Astrocyte (in vitro differentiated cells and primary cell): ENCODE measurements at regions not wholly inside any gene's neighbourhood (a gene's known extent, or its start where the extent isn't known, plus 50 kb on each side); places are given as distances from the start of the nearest gene placed in this dataset.
A peak's percentile ranks its signal among the peaks of the same experiment; 100 is the strongest.
"Not testable (repeated sequence)": the region's sequence is repeated elsewhere in the genome, so short reads cannot be mapped to it uniquely, and the experiment has no call there.

Experiments used
- DNase-seq: peaks from one replicate; pipeline ENCODE4 v3.0.0-alpha.2; 2010; ENCODE audit warnings: low read depth
- FAIRE-seq: peaks from 2 replicates; lab custom pipeline; 2011; peaks lifted over from hg19 to GRCh38; lab: Jason Lieb, UNC
- H2AFZ ChIP-seq: 2 replicates; pipeline ENCODE4 v1.6.0; 2012; ENCODE audit warnings: low read depth, low read length, inconsistent platforms
- H3K27ac ChIP-seq: 2 replicates; pipeline ENCODE4 v1.5.1; 2011; ENCODE audit warnings: low read depth, low read length, inconsistent platforms
- H3K27me3 ChIP-seq: 2 replicates; pipeline ENCODE4 v1.6.0; 2011; ENCODE audit warnings: low read length, inconsistent platforms; ENCODE audit not compliant: insufficient read depth
- H3K36me3 ChIP-seq: 2 replicates; pipeline ENCODE4 v1.5.1; 2011; ENCODE audit warnings: low read length, inconsistent platforms; ENCODE audit not compliant: insufficient read depth
- H3K4me1 ChIP-seq: 2 replicates; pipeline ENCODE4 v1.5.1; 2011; ENCODE audit warnings: low read length, inconsistent platforms; ENCODE audit not compliant: insufficient read depth
- H3K4me2 ChIP-seq: 2 replicates; pipeline ENCODE4 v1.6.0; 2012; ENCODE audit warnings: low read length, inconsistent platforms
- H3K4me3 ChIP-seq: 2 replicates; pipeline ENCODE4 v1.5.1; 2011; ENCODE audit warnings: low read depth, mild to moderate bottlenecking, low read length, inconsistent platforms; ENCODE audit not compliant: insufficient read depth
- H3K79me2 ChIP-seq: 2 replicates; pipeline ENCODE4 v1.6.0; 2012; ENCODE audit warnings: mild to moderate bottlenecking, low read length, inconsistent platforms; ENCODE audit not compliant: insufficient read depth
- H3K9ac ChIP-seq: 2 replicates; pipeline ENCODE4 v1.6.0; 2012; ENCODE audit warnings: mild to moderate bottlenecking, low read length, inconsistent platforms
- H3K9me3 ChIP-seq: 2 replicates; pipeline ENCODE4 v1.5.1; 2012; ENCODE audit warnings: low read depth, mild to moderate bottlenecking, low read length, inconsistent platforms; ENCODE audit not compliant: insufficient read depth
- H4K20me1 ChIP-seq: 2 replicates; pipeline ENCODE4 v1.6.0; 2012; ENCODE audit warnings: low read length, inconsistent platforms; ENCODE audit not compliant: insufficient read depth
- H3K27ac Mint-ChIP-seq: one replicate; pipeline ENCODE4 v1.8.0; 2021; ENCODE audit warnings: mild to moderate bottlenecking, mixed read lengths; ENCODE audit not compliant: unreplicated experiment
- H3K27me3 Mint-ChIP-seq: one replicate; pipeline ENCODE4 v1.8.0; 2021; ENCODE audit warnings: low read depth, mixed read lengths; ENCODE audit not compliant: unreplicated experiment
- H3K36me3 Mint-ChIP-seq: one replicate; pipeline ENCODE4 v1.8.0; 2021; ENCODE audit warnings: low read depth, mixed read lengths; ENCODE audit not compliant: unreplicated experiment
- H3K4me1 Mint-ChIP-seq: one replicate; pipeline ENCODE4 v1.8.0; 2021; ENCODE audit warnings: low read depth, mixed read lengths; ENCODE audit not compliant: unreplicated experiment
- H3K4me3 Mint-ChIP-seq: one replicate; pipeline ENCODE4 v1.8.0; 2021; ENCODE audit warnings: mild to moderate bottlenecking, moderate library complexity, mixed read lengths; ENCODE audit not compliant: unreplicated experiment
- H3K9me3 Mint-ChIP-seq: one replicate; pipeline ENCODE4 v1.8.0; 2021; ENCODE audit warnings: mild to moderate bottlenecking, mixed read lengths; ENCODE audit not compliant: unreplicated experiment
- CTCF ChIP-seq: IDR thresholded peaks from 2 replicates; pipeline ENCODE4 v1.5.1; 2011; ENCODE audit warnings: low read depth, mild to moderate bottlenecking, inconsistent platforms, low read length, moderate library complexity; ENCODE audit not compliant: insufficient read depth
- EZH2 ChIP-seq: IDR thresholded peaks from 2 replicates; pipeline ENCODE4 v1.6.1; 2012; ENCODE audit warnings: mild to moderate bottlenecking, low read length, inconsistent platforms; ENCODE audit not compliant: insufficient read depth

DNA sequence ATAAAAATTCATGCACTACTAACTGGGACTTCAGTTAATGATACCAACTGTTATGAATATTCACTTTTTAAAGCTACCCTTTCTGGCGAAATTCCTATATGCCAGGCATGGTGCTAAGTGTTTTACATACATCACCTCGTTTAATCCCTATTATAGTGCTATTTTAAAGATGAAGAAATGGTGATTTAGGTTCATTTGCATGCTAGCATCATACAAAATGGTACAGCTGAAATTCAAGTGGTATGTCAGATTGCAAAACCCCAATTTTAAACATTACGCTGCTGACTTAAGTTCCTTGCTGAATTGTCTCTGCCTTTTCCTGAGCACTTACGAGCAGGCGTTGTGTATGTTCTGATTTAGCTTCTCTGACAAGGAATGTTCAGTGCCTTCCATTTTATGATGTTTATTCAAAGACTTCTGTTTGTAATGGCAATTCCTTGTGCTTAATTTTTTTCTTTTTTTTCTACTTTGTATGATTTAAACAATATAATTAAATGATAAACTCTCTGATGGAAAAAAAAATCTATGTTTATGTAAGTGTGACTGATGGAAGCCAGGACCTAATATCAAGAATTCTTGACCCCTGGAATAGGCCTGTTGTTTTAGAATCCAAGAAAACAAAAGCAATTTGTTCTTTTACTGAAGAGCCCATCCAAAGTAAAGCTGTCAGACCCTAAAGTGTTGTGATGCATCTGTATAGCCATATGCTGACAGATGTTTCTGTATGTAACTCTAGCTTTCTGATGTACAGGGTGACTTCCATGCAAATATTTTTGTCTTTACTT lies 148.1 kb downstream of the PCDH7 start:
- DNase-seq = no peak
- no peak overlapping the region for H3K9ac ChIP-seq
- no peaks in the 10 kb centered on the region for H3K27me3 ChIP-seq
- no peak overlapping the region for H3K4me2 ChIP-seq
- no peak overlapping the region for H3K27ac ChIP-seq
- H3K4me1 ChIP-seq = peaks cover 20% of the 10 kb centered on the region
- H3K4me1 Mint-ChIP-seq = peaks cover 22% of the 10 kb centered on the region
- H4K20me1 ChIP-seq = no peaks in the 10 kb centered on the region
- no peaks in the 10 kb centered on the region for H3K27me3 Mint-ChIP-seq
- no peak for FAIRE-seq
- H3K4me3 Mint-ChIP-seq = no peak overlapping the region
- H3K36me3 ChIP-seq = no peaks in the 10 kb centered on the region
- H3K4me3 ChIP-seq = no peak overlapping the region
- peaks cover 1% of the 10 kb centered on the region for H3K36me3 Mint-ChIP-seq
- no peaks in the 10 kb centered on the region for H3K79me2 ChIP-seq
- H3K9me3 ChIP-seq = no peaks in the 10 kb centered on the region
- no peak overlapping the region for H3K27ac Mint-ChIP-seq
- TF ChIP-seq EZH2 (no peak), CTCF (no peak)
- no peaks in the 10 kb centered on the region for H3K9me3 Mint-ChIP-seq
- no peak overlapping the region for H2AFZ ChIP-seq

DNA sequence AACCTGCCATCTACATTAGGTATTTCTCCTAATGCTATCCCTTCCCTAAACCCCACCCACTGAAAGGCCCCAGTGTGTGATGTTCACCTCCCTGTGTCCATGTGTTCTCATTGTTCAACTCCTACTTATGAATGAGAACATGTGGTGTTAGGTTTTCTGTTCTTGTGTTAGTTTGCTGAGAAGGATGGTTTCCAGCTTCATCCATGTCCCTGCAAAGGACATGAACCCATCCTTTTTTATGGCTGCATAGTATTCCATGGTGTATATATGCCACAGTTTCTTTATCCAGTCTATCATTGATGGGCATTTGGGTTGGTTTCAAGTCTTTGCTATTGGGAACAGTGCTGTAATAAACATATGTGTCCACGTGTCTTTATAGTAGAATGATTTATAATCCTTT lies 149.2 kb downstream of the PCDH7 start:
- not testable (repeated sequence) for H3K36me3 ChIP-seq, DNase-seq, H3K4me2 ChIP-seq, H3K27ac Mint-ChIP-seq, H3K36me3 Mint-ChIP-seq, H3K4me3 ChIP-seq, H2AFZ ChIP-seq, H3K27me3 Mint-ChIP-seq, H3K9ac ChIP-seq, H3K79me2 ChIP-seq, H4K20me1 ChIP-seq, H3K4me3 Mint-ChIP-seq, FAIRE-seq, H3K9me3 ChIP-seq, H3K27me3 ChIP-seq, H3K27ac ChIP-seq, H3K9me3 Mint-ChIP-seq
- peaks cover 18% of the 10 kb centered on the region for H3K4me1 ChIP-seq
- peaks cover 21% of the 10 kb centered on the region for H3K4me1 Mint-ChIP-seq

GRCh38 chr4:30870513-30870912 lies 150.3 kb downstream of the PCDH7 start:
- Histone ChIP-seq H3K9ac (no peak overlapping the region), H3K4me2 (no peak overlapping the region), H2AFZ (no peak overlapping the region), H3K4me1 (peaks cover 18% of the 10 kb centered on the region), H4K20me1 (no peaks in the 10 kb centered on the region), H3K36me3 (no peaks in the 10 kb centered on the region), H3K79me2 (no peaks in the 10 kb centered on the region), H3K27me3 (no peaks in the 10 kb centered on the region), H3K9me3 (no peaks in the 10 kb centered on the region), H3K4me3 (no peak overlapping the region), H3K27ac (no peak overlapping the region)
- TF ChIP-seq EZH2 (no peak), CTCF (no peak)
- Mint-ChIP-seq H3K36me3 (peaks cover 1% of the 10 kb centered on the region), H3K9me3 (no peaks in the 10 kb centered on the region), H3K4me1 (peaks cover 21% of the 10 kb centered on the region), H3K27me3 (no peaks in the 10 kb centered on the region), H3K4me3 (no peak overlapping the region), H3K27ac (no peak overlapping the region)
- FAIRE-seq (no peak), DNase-seq (peak; percentile 42)
